ENCODE measurements at regions not wholly inside any gene's neighbourhood (a gene's known extent, or its start where the extent isn't known, plus 50 kb on each side); places are given as distances from the start of the nearest gene placed in this dataset.

- H4K20me1 ChIP-seq (ENCODE audit: insufficient read depth, low read length), result no peaks in the 10 kb centered on the region
- TF ChIP-seq, protein P1, sequence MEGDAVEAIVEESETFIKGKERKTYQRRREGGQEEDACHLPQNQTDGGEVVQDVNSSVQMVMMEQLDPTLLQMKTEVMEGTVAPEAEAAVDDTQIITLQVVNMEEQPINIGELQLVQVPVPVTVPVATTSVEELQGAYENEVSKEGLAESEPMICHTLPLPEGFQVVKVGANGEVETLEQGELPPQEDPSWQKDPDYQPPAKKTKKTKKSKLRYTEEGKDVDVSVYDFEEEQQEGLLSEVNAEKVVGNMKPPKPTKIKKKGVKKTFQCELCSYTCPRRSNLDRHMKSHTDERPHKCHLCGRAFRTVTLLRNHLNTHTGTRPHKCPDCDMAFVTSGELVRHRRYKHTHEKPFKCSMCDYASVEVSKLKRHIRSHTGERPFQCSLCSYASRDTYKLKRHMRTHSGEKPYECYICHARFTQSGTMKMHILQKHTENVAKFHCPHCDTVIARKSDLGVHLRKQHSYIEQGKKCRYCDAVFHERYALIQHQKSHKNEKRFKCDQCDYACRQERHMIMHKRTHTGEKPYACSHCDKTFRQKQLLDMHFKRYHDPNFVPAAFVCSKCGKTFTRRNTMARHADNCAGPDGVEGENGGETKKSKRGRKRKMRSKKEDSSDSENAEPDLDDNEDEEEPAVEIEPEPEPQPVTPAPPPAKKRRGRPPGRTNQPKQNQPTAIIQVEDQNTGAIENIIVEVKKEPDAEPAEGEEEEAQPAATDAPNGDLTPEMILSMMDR (IDR thresholded peaks at IDR 0.05; ENCODE audit: extremely low read depth, low read depth, low read length), result no peak
- peak; percentile 69 for DNase-seq (ENCODE audit: insufficient read length, low spot score, missing footprints)
- no peak overlapping the region for H2AFZ ChIP-seq (ENCODE audit: low read length)
- no peak overlapping the region for H3K4me3 ChIP-seq (ENCODE audit: insufficient read depth, low read length)
- no peaks in the 10 kb centered on the region for H3K79me2 ChIP-seq (ENCODE audit: insufficient read depth, low read length)
- H3K9me3 ChIP-seq (ENCODE audit: low read depth, low read length), result no peaks in the 10 kb centered on the region
- H3K36me3 ChIP-seq (ENCODE audit: insufficient read depth, low read length), result no peaks in the 10 kb centered on the region
- H3K4me2 ChIP-seq (ENCODE audit: insufficient read depth, low read length), result no peak overlapping the region
- H3K27ac ChIP-seq (ENCODE audit: low read depth, low read length), result no peak overlapping the region
- peaks cover 25% of the 10 kb centered on the region for H3K27me3 ChIP-seq (ENCODE audit: insufficient read depth, low read length)
- peaks cover 2% of the 10 kb centered on the region for H3K4me1 ChIP-seq (ENCODE audit: insufficient read depth, low read length)
These were observed 76.3 kb upstream of the CUX1 start for GRCh38 chr7:101740981-101741725.

DNA sequence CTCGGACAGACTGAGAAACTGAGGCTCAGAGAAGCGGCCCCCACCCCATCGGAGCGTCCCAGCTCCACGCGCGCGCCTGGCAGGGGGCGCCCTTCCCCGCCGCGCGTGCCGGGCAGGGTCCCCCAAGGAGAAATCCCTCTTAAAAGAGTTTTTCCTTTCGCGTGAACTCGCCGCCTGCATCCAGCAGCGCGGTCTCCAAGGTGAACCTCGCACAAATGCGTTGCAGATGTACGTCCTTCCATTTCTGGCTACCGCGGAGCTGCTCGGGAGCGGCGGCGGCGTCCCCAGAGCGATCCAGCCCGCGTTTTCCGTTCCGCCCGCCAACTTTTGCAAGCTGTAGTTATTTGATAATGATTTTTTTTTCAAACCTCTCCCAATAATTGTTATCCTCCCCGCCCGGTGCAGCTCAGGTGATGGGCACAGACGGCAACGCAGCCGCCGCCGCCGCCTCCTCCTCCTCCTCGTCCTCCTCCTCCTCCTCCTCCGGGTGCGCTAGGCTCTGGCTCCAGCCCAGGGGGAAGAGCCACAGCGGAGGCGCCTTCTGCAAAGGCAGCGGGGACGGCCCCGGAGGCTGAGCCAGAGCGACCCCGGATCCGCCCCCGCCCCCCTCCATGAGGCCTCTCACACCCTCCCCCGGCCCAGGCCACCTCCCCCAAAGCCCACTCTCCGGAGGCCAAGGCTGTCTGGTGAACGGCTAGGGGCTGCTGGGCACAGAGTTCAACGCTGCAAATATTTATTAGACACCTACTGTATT lies 74.0 kb upstream of the CUX1 start:
- Histone ChIP-seq H3K4me3 (ENCODE audit: insufficient read depth, low read length) (peak overlapping the region; percentile 69), H3K4me2 (ENCODE audit: insufficient read depth, low read length) (peak overlapping the region; percentile 85), H3K27me3 (ENCODE audit: insufficient read depth, low read length) (peaks cover 39% of the 10 kb centered on the region), H4K20me1 (ENCODE audit: insufficient read depth, low read length) (no peaks in the 10 kb centered on the region), H3K9me3 (ENCODE audit: low read depth, low read length) (no peaks in the 10 kb centered on the region), H3K4me1 (ENCODE audit: insufficient read depth, low read length) (peaks cover 2% of the 10 kb centered on the region), H3K36me3 (ENCODE audit: insufficient read depth, low read length) (no peaks in the 10 kb centered on the region), H3K79me2 (ENCODE audit: insufficient read depth, low read length) (no peaks in the 10 kb centered on the region), H2AFZ (ENCODE audit: low read length) (peak overlapping the region; percentile 81), H3K27ac (ENCODE audit: low read depth, low read length) (no peak overlapping the region)
- TF ChIP-seq, protein P1 (IDR thresholded peaks at IDR 0.05; ENCODE audit: extremely low read depth, low read depth, low read length), result peak; percentile 38
- peak; percentile 97 for DNase-seq (ENCODE audit: insufficient read length, low spot score, missing footprints)

GRCh38 chr7:101743995-101744360 lies 73.4 kb upstream of the CUX1 start:
- no peak overlapping the region for H2AFZ ChIP-seq (ENCODE audit: low read length)
- H3K4me1 ChIP-seq (ENCODE audit: insufficient read depth, low read length), result peaks cover 2% of the 10 kb centered on the region
- no peak overlapping the region for H3K27ac ChIP-seq (ENCODE audit: low read depth, low read length)
- no peaks in the 10 kb centered on the region for H3K9me3 ChIP-seq (ENCODE audit: low read depth, low read length)
- TF ChIP-seq, protein P1 (IDR thresholded peaks at IDR 0.05; ENCODE audit: extremely low read depth, low read depth, low read length), result no peak
- H3K36me3 ChIP-seq (ENCODE audit: insufficient read depth, low read length), result no peaks in the 10 kb centered on the region
- no peaks in the 10 kb centered on the region for H3K79me2 ChIP-seq (ENCODE audit: insufficient read depth, low read length)
- DNase-seq (ENCODE audit: insufficient read length, low spot score, missing footprints), result peak; percentile 64
- H3K4me3 ChIP-seq (ENCODE audit: insufficient read depth, low read length), result no peak overlapping the region
- no peaks in the 10 kb centered on the region for H4K20me1 ChIP-seq (ENCODE audit: insufficient read depth, low read length)
- H3K4me2 ChIP-seq (ENCODE audit: insufficient read depth, low read length), result no peak overlapping the region
- H3K27me3 ChIP-seq (ENCODE audit: insufficient read depth, low read length), result peaks cover 39% of the 10 kb centered on the region

GRCh38 chr7:101744588-101744987 lies 72.8 kb upstream of the CUX1 start:
- no peaks in the 10 kb centered on the region for H3K79me2 ChIP-seq (ENCODE audit: insufficient read depth, low read length)
- TF ChIP-seq, protein P1 (IDR thresholded peaks at IDR 0.05; ENCODE audit: extremely low read depth, low read depth, low read length), result no peak
- H3K36me3 ChIP-seq (ENCODE audit: insufficient read depth, low read length), result no peaks in the 10 kb centered on the region
- no peaks in the 10 kb centered on the region for H4K20me1 ChIP-seq (ENCODE audit: insufficient read depth, low read length)
- peak; percentile 58 for DNase-seq (ENCODE audit: insufficient read length, low spot score, missing footprints)
- no peak overlapping the region for H3K4me3 ChIP-seq (ENCODE audit: insufficient read depth, low read length)
- H3K9me3 ChIP-seq (ENCODE audit: low read depth, low read length), result no peaks in the 10 kb centered on the region
- peaks cover 39% of the 10 kb centered on the region for H3K27me3 ChIP-seq (ENCODE audit: insufficient read depth, low read length)
- H3K4me1 ChIP-seq (ENCODE audit: insufficient read depth, low read length), result peaks cover 2% of the 10 kb centered on the region
- H3K4me2 ChIP-seq (ENCODE audit: insufficient read depth, low read length), result no peak overlapping the region
- H3K27ac ChIP-seq (ENCODE audit: low read depth, low read length), result no peak overlapping the region
- H2AFZ ChIP-seq (ENCODE audit: low read length), result no peak overlapping the region
